SH-SY5Y (cell line): ENCODE measurements at regions not wholly inside any gene's neighbourhood (a gene's known extent, or its start where the extent isn't known, plus 50 kb on each side); places are given as distances from the start of the nearest gene placed in this dataset.

ENCODE experiments used
- GATA2 ChIP-seq: IDR thresholded peaks from 2 replicates; pipeline ENCODE4 v1.6.1; 2011; ENCODE audit warnings: mild to moderate bottlenecking, low read depth, low read length
- GATA3 ChIP-seq: IDR thresholded peaks from 2 replicates; pipeline ENCODE4 v1.6.1; 2011; ENCODE audit warnings: low read depth, mild to moderate bottlenecking, low read length, moderate library complexity

GRCh38 chr4:177802162-177802561, 359.9 kb upstream of the AGA start:
- no peak for TF ChIP-seq GATA2
- no peak for TF ChIP-seq GATA3
